GM12878 (cell line): ENCODE measurements at regions not wholly inside any gene's neighbourhood (a gene's known extent, or its start where the extent isn't known, plus 50 kb on each side); places are given as distances from the start of the nearest gene placed in this dataset.

Experiments
- CREM ChIP-seq: IDR thresholded peaks from 2 replicates; pipeline ENCODE4 v1.6.1; 2014; ENCODE audit warnings: antibody characterized with exemption, low read depth
- CTCF ChIP-seq, 3 experiments: IDR thresholded peaks in 2 of 3; conservative IDR thresholded peaks in 1 of 3; 2 replicates each; pipeline ENCODE4 v1.5.1; 2011; ENCODE audit warnings: low read depth in 3 of 3, low read length in 3 of 3, mild to moderate bottlenecking in 3 of 3, control low read depth in 2 of 3, moderate library complexity in 2 of 3, inconsistent platforms in 1 of 3, mixed read lengths in 1 of 3; ENCODE audit not compliant: control insufficient read depth in 2 of 3, insufficient read depth in 1 of 3; ENCODE audit errors: extremely low read depth in 1 of 3
- JUND ChIP-seq: IDR thresholded peaks from 2 replicates; pipeline ENCODE4 v1.6.1; 2012; ENCODE audit warnings: low read depth, mild to moderate bottlenecking, low read length, improper control_type of control experiment, moderate library complexity
- PRDM15 ChIP-seq: fragments of 450-650 bp; formaldehyde crosslinking; IDR thresholded peaks from 2 replicates; pipeline ENCODE4 v1.4.0; 2020; ENCODE audit warnings: mild to moderate bottlenecking, moderate library complexity
- RBBP5 ChIP-seq: fragments of 200-600 bp; sonication (generic); conservative IDR thresholded peaks from 2 replicates; pipeline ENCODE4 v1.6.1; 2016
- RFX5 ChIP-seq: IDR thresholded peaks from 2 replicates; pipeline ENCODE4 v1.6.1; 2011; ENCODE audit warnings: low read depth, low read length, improper control_type of control experiment
- ZNF274 ChIP-seq: IDR thresholded peaks from one replicate; pipeline ENCODE4 v1.8.0; 2011; ENCODE audit not compliant: insufficient read length, insufficient read depth

- TF ChIP-seq ZNF274 (no peak), CTCF (IDR thresholded peaks at IDR 0.05 in 2 of 3, conservative IDR thresholded peaks at IDR 0.05 in 1 of 3; ENCODE audit: control insufficient read depth in 2 of 3, extremely low read depth in 1 of 3, insufficient read depth in 1 of 3, low read depth in 3 of 3, low read length in 3 of 3) (no peak), RBBP5 (no peak), PRDM15 (no peak), JUND (no peak), CREM (no peak), RFX5 (no peak)
Observed at GRCh38 chr7:24137338-24137737, 146.7 kb upstream of the NPY start.
